Ovary (tissue), 7 donors: ENCODE measurements at regions not wholly inside any gene's neighbourhood (a gene's known extent, or its start where the extent isn't known, plus 50 kb on each side); places are given as distances from the start of the nearest gene placed in this dataset.

ENCODE experiments used
- DNase-seq, 5 donors: peaks; one replicate each; pipeline ENCODE4 v3.0.0-alpha.2; 2019 to 2020
- H3K27ac ChIP-seq, 2 donors: fragments of 200-600 bp; one replicate each; pipeline versions ENCODE4 v1.5.1 to v1.8.0; 2019 to 2022
- H3K27me3 ChIP-seq: fragments of 200-600 bp; one replicate; pipeline ENCODE4 v1.8.0; 2022
- H3K36me3 ChIP-seq: fragments of 200-600 bp; sonication (generic); one replicate; pipeline ENCODE4 v1.5.1; 2019
- H3K4me1 ChIP-seq: one replicate; pipeline ENCODE4 v1.8.1; 2013; ENCODE audit warnings: mild to moderate bottlenecking, moderate library complexity; ENCODE audit not compliant: insufficient read depth
- H3K4me3 ChIP-seq: fragments of 200-600 bp; sonication (generic); one replicate; pipeline ENCODE4 v1.5.1; 2017
- H3K9me3 ChIP-seq, 2 donors: fragments of 200-600 bp in 1 of 2; sonication (generic) in 1 of 2; one replicate each; pipeline versions ENCODE4 v1.5.1 to v1.8.1; 2013 to 2019; ENCODE audit warnings: mild to moderate bottlenecking in 1 of 2, moderate library complexity in 1 of 2
- CTCF ChIP-seq, 3 donors: fragments of 450-650 bp in 2 of 3; fragments of 200-600 bp in 1 of 3; IDR thresholded peaks; one replicate each; pipeline versions ENCODE4 v1.5.1 to v1.8.0; 2016 to 2022; ENCODE audit warnings: antibody characterized with exemption in 3 of 3, mild to moderate bottlenecking in 1 of 3
- EP300 ChIP-seq: sonication (generic); formaldehyde crosslinking; IDR thresholded peaks from one replicate; pipeline ENCODE4 v1.6.1; 2017; ENCODE audit warnings: antibody characterized with exemption
- POLR2A ChIP-seq: fragments of 450-650 bp; IDR thresholded peaks from one replicate; pipeline ENCODE4 v1.6.1; 2017; ENCODE audit warnings: antibody characterized with exemption, mild to moderate bottlenecking, moderate library complexity
- WGBS, 3 donors: extraction: QIAGEN DNeasy Blood & Tissue Kit in 1 of 3; methylation state at CpG; one replicate each; pipeline versions ENCODE4 v1.1.5 to v1.1.7; 2013 to 2017; 5-methylcytosine and 5-hydroxymethylcytosine counted together
- intact Hi-C, 4 donors: fragments of 100-400 bp; cut with DNase I; formaldehyde crosslinking; loops; one replicate each; pipeline versions ENCODE4 v1.11.0 to v1.15.1; 2022 to 2023
- donor health status: DM: no; HTN: no; CAD: no; lungs with moderate emphysema.
- donor health status: DM: no; HTN: no; CAD: no.
- donor health status: Bipolar disorder and iron deficiency.
- donor health status: DM: no; HTN: no; CAD: no.
- donor health status: DM: yes; HTN: yes; CAD: no.

- no peak for TF ChIP-seq EP300
- TF ChIP-seq POLR2A = no peak
- TF ChIP-seq CTCF (IDR thresholded peaks at IDR 0.05) = no peak
- Histone ChIP-seq H3K4me3 (no peak overlapping the region), H3K9me3 (no peaks in the 10 kb centered on the region), H3K27ac (no peak overlapping the region), H3K36me3 (no peaks in the 10 kb centered on the region), H3K4me1 (no peaks in the 10 kb centered on the region), H3K27me3 (no peaks in the 10 kb centered on the region)
- no peak for DNase-seq
- intact Hi-C loops = no loop called here
- WGBS, 3 donors = 38 to 63% (median 50%) methylated on average over 1 of the region's 1 CpG
Measured at GRCh38 chr11:22465620-22466019, 127.4 kb downstream of the SLC17A6 start.

GRCh38 chr11:22461626-22462025 lies 123.4 kb downstream of the SLC17A6 start:
- no peaks in the 10 kb centered on the region for H3K9me3 ChIP-seq
- 57 to 91% (median 90%) methylated on average over 2 of the region's 2 CpGs for WGBS, 3 donors

GRCh38 chr11:22460181-22460580 lies 122.0 kb downstream of the SLC17A6 start:
- no peaks in the 10 kb centered on the region for H3K9me3 ChIP-seq
- 79 to 91% (median 84%) methylated on average over 3 of the region's 3 CpGs for WGBS, 3 donors
- TF ChIP-seq POLR2A = no peak
- TF ChIP-seq EP300 = no peak
- TF ChIP-seq CTCF (IDR thresholded peaks at IDR 0.05) = no peak
- intact Hi-C loops = no loop called here
- no peak for DNase-seq
- no peaks in the 10 kb centered on the region for H3K27me3 ChIP-seq
- no peak overlapping the region for H3K4me3 ChIP-seq
- no peaks in the 10 kb centered on the region for H3K36me3 ChIP-seq
- H3K4me1 ChIP-seq = no peaks in the 10 kb centered on the region
- H3K27ac ChIP-seq = no peak overlapping the region

More at GRCh38 chr11:22461626-22462025, 123.4 kb downstream of the SLC17A6 start:
- H3K27me3 ChIP-seq = no peaks in the 10 kb centered on the region
- H3K27ac ChIP-seq = no peak overlapping the region
- no peaks in the 10 kb centered on the region for H3K4me1 ChIP-seq
- TF ChIP-seq CTCF (IDR thresholded peaks at IDR 0.05) (no peak), POLR2A (no peak), EP300 (no peak)
- intact Hi-C loops = no loop called here
- H3K4me3 ChIP-seq = no peak overlapping the region
- no peak for DNase-seq
- no peaks in the 10 kb centered on the region for H3K36me3 ChIP-seq

- 57 to 76% (median 74%) methylated on average over 3 of the region's 3 CpGs for WGBS, 3 donors
- no peaks in the 10 kb centered on the region for H3K36me3 ChIP-seq
- DNase-seq = no peak
- TF ChIP-seq POLR2A = no peak
- no peak for TF ChIP-seq CTCF (IDR thresholded peaks at IDR 0.05)
- no peak for TF ChIP-seq EP300
- H3K4me3 ChIP-seq = no peak overlapping the region
- H3K27me3 ChIP-seq = no peaks in the 10 kb centered on the region
- H3K9me3 ChIP-seq = no peaks in the 10 kb centered on the region
- intact Hi-C loops = no loop called here
- no peak overlapping the region for H3K27ac ChIP-seq
- H3K4me1 ChIP-seq = no peaks in the 10 kb centered on the region
Measured at GRCh38 chr11:22459048-22459447, 120.9 kb downstream of the SLC17A6 start.

- intact Hi-C loops = no loop called here
- H3K4me3 ChIP-seq = no peak overlapping the region
- no peaks in the 10 kb centered on the region for H3K4me1 ChIP-seq
- H3K9me3 ChIP-seq = no peaks in the 10 kb centered on the region
- TF ChIP-seq POLR2A = no peak
- TF ChIP-seq CTCF (IDR thresholded peaks at IDR 0.05) = no peak
- no peak for TF ChIP-seq EP300
- H3K36me3 ChIP-seq = no peaks in the 10 kb centered on the region
- H3K27ac ChIP-seq = no peak overlapping the region
- WGBS, 3 donors = 36 to 55% (median 44%) methylated on average over 3 of the region's 3 CpGs
- DNase-seq = no peak
- no peaks in the 10 kb centered on the region for H3K27me3 ChIP-seq
Measured at GRCh38 chr11:22458161-22458560, 120.0 kb downstream of the SLC17A6 start.
